PC-3 (cell line): ENCODE measurements at regions not wholly inside any gene's neighbourhood (a gene's known extent, or its start where the extent isn't known, plus 50 kb on each side); places are given as distances from the start of the nearest gene placed in this dataset.

Experiments
- ATAC-seq: fragments of 200-7000 bp; cut with Tn5 transposase; 2 replicates; pipeline ENCODE4 v1.9.1; 2020; ENCODE audit warnings: mild to moderate bottlenecking, moderate library complexity
- BruUV-seq: library from RNA; stranded (reverse); fragments of 400-500 nt; replicated peaks from 2 replicates; lab custom pipeline; 2021; lab: Mats Ljungman, UMichigan
- CTCF ChIA-PET: fragments of 300-600 bp; sonication (Branson Sonifier 250); formaldehyde crosslinking; loops from one replicate; lab custom pipeline; 2022; ENCODE audit warnings: antibody characterized with exemption; lab: Charles Lee
- POLR2A ChIA-PET: fragments of 300-600 bp; sonication (Branson Sonifier 250); formaldehyde crosslinking; loops from one replicate; lab custom pipeline; 2022; ENCODE audit warnings: antibody characterized with exemption; ENCODE audit not compliant: unreplicated experiment; lab: Charles Lee
- DNase-seq: peaks from one replicate; pipeline ENCODE4 v3.0.0-alpha.2; 2015
- H2AFZ ChIP-seq: fragments of 300-600 bp; sonication (generic); 2 replicates; pipeline ENCODE4 v1.6.0; 2016; ENCODE audit warnings: antibody characterized with exemption, low read length
- H3F3A ChIP-seq: fragments of 300-600 bp; sonication (generic); one replicate; pipeline ENCODE4 v1.6.0; 2017; ENCODE audit warnings: antibody characterized with exemption, low read length, control low read depth, mild to moderate bottlenecking; ENCODE audit not compliant: unreplicated experiment
- H3K27ac ChIP-seq: fragments of 300-600 bp; sonication (generic); 2 replicates; pipeline ENCODE4 v1.5.1; 2016; ENCODE audit warnings: mild to moderate bottlenecking, low read length
- H3K27me3 ChIP-seq: fragments of 300-600 bp; sonication (generic); 2 replicates; pipeline ENCODE4 v1.6.1; 2016; ENCODE audit warnings: low read length, mixed read lengths
- H3K36me3 ChIP-seq: fragments of 300-600 bp; sonication (generic); 2 replicates; pipeline ENCODE4 v1.6.1; 2016; ENCODE audit warnings: low read depth, mixed run types, low read length, mixed read lengths
- H3K4me1 ChIP-seq: fragments of 300-600 bp; sonication (generic); 2 replicates; pipeline ENCODE4 v1.5.1; 2016; ENCODE audit warnings: low read length; ENCODE audit not compliant: insufficient read depth
- H3K4me2 ChIP-seq: fragments of 300-600 bp; sonication (generic); 2 replicates; pipeline ENCODE4 v1.6.0; 2016; ENCODE audit warnings: low read length
- H3K4me3 ChIP-seq: fragments of 300-600 bp; sonication (generic); 2 replicates; pipeline ENCODE4 v1.5.1; 2016; ENCODE audit warnings: mild to moderate bottlenecking, low read length, mixed read lengths
- H3K79me2 ChIP-seq: fragments of 300-600 bp; sonication (generic); 2 replicates; pipeline ENCODE4 v1.6.1; 2017; ENCODE audit warnings: low read length, mixed read lengths
- H3K9ac ChIP-seq: fragments of 300-600 bp; sonication (generic); 2 replicates; pipeline ENCODE4 v1.6.0; 2016; ENCODE audit warnings: mild to moderate bottlenecking, low read length
- H3K9me2 ChIP-seq: fragments of 300-600 bp; sonication (generic); replicated peaks from 2 replicates; pipeline ENCODE4 v1.6.1; 2016; ENCODE audit warnings: mixed run types, low read length, mixed read lengths
- H3K9me3 ChIP-seq: fragments of 300-600 bp; sonication (generic); 2 replicates; pipeline ENCODE4 v1.6.1; 2016; ENCODE audit warnings: low read length, mixed read lengths
- H4K20me1 ChIP-seq: fragments of 300-600 bp; sonication (generic); 2 replicates; pipeline ENCODE4 v1.6.1; 2016; ENCODE audit warnings: low read length, mixed read lengths
- CTCF ChIP-seq: fragments of 300-600 bp; sonication (generic); conservative IDR thresholded peaks from 2 replicates; pipeline ENCODE4 v1.5.1; 2017; ENCODE audit warnings: antibody characterized with exemption, low read depth, mild to moderate bottlenecking, low read length
- EZH2 ChIP-seq: fragments of 300-600 bp; sonication (generic); IDR thresholded peaks from one replicate; pipeline ENCODE4 v1.6.1; 2017; ENCODE audit warnings: antibody characterized with exemption, mild to moderate bottlenecking, low read length; ENCODE audit not compliant: unreplicated experiment
- EZH2phosphoT487 ChIP-seq: fragments of 300-600 bp; sonication (generic); IDR thresholded peaks from 2 replicates; pipeline ENCODE4 v1.6.1; 2018; ENCODE audit warnings: mild to moderate bottlenecking, antibody characterized with exemption, low read length, borderline replicate concordance
- intact Hi-C: fragments of 100-400 bp; cut with micrococcal nuclease; formaldehyde crosslinking; loops from 2 replicates; pipeline ENCODE4 v1.9.0; 2023

DNA sequence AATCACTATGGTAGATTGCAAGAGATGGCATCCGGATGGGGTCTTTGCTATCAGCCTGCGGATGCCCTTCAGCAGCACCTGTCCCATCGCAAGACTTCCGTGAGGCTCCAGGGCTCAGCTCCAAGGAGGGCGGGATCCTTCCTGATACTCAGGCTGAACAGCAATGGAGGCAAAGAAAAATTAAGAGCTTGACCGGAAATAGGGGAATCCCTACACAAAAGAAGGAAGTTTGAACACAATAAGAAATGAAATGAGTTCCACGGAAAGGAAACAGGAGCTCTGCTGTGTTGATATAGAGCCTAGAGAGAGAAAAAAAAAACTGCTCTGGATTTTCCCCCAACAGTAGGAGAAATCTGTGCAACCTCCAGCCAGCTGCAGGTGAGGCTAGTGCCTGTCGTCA is 91.9 kb downstream of the ARL4C start:
- DNase-seq (no peak), ATAC-seq (no peak)
- no TSS peak for BruUV-seq
- Histone ChIP-seq H3K4me3 (no peak overlapping the region), H4K20me1 (no peaks in the 10 kb centered on the region), H3K9me2 (no peaks in the 10 kb centered on the region), H3K79me2 (no peaks in the 10 kb centered on the region), H3K4me2 (no peak overlapping the region), H3K9ac (no peak overlapping the region), H3K9me3 (no peaks in the 10 kb centered on the region), H3K27me3 (no peaks in the 10 kb centered on the region), H2AFZ (no peak overlapping the region), H3F3A (no peaks in the 10 kb centered on the region), H3K27ac (no peak overlapping the region), H3K36me3 (no peaks in the 10 kb centered on the region), H3K4me1 (0 out of 2 replicates have a peak, but pooled peaks cover 6% of the 10 kb centered on the region)
- POLR2A ChIA-PET, result interaction anchor here (0.5 kb wide), 1 partner anchor 36 kb away, joined by 3 read pairs; no protein-coding TSS in a partner anchor
- intact Hi-C loops, result loop anchor here (5.0 kb wide), 2 partner anchors 268 to 428 kb away; no protein-coding TSS in a partner anchor
- CTCF ChIA-PET, result no interaction called here
- TF ChIP-seq CTCF (no peak), EZH2phosphoT487 (no peak), EZH2 (no peak)

DNA sequence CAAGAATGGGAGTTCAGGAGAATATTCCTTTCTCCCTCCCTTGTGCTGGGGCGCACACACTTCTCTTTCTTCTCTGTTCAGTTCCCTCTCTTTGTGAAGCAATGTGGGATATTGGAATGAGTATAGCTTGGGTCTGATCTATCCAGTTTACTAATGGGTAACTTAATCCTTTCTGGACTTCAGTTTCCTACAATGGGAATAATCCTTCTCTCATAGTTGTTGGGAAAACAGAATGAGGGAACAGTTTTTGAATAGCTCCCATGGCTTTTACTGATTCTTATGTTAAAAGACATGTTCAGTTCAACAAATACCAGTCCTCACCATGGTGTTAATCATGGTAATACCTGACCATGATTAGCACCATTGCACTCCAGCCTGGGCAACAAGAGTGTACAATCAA is 93.1 kb downstream of the ARL4C start:
- no peaks in the 10 kb centered on the region for H3K36me3 ChIP-seq
- no peak for DNase-seq
- H3F3A ChIP-seq, result no peaks in the 10 kb centered on the region
- H2AFZ ChIP-seq, result no peak overlapping the region
- intact Hi-C loops, result no loop called here
- no peak overlapping the region for H3K4me3 ChIP-seq
- ATAC-seq, result no peak
- H3K79me2 ChIP-seq, result no peaks in the 10 kb centered on the region
- H3K4me2 ChIP-seq, result no peak overlapping the region
- no peaks in the 10 kb centered on the region for H4K20me1 ChIP-seq
- ChIA-PET CTCF (no interaction called here), POLR2A (interaction anchor here (0.6 kb wide), 1 partner anchor 1528 kb away, joined by 9 read pairs; no protein-coding TSS in a partner anchor)
- TF ChIP-seq EZH2, result no peak
- no peak for TF ChIP-seq CTCF
- TF ChIP-seq EZH2phosphoT487, result no peak
- no peaks in the 10 kb centered on the region for H3K9me2 ChIP-seq
- H3K9me3 ChIP-seq, result no peaks in the 10 kb centered on the region
- H3K9ac ChIP-seq, result no peak overlapping the region
- 0 out of 2 replicates have a peak, but pooled peaks cover 6% of the 10 kb centered on the region for H3K4me1 ChIP-seq
- H3K27ac ChIP-seq, result no peak overlapping the region
- no TSS peak for BruUV-seq
- no peaks in the 10 kb centered on the region for H3K27me3 ChIP-seq

GRCh38 chr2:234403074-234403473 is 93.8 kb downstream of the ARL4C start:
- no peaks in the 10 kb centered on the region for H4K20me1 ChIP-seq
- H3K4me2 ChIP-seq, result no peak overlapping the region
- no peak overlapping the region for H2AFZ ChIP-seq
- CTCF ChIA-PET, result no interaction called here
- ATAC-seq, result no peak
- BruUV-seq, result no TSS peak
- intact Hi-C loops, result no loop called here
- H3K4me3 ChIP-seq, result no peak overlapping the region
- no peaks in the 10 kb centered on the region for H3K79me2 ChIP-seq
- POLR2A ChIA-PET, result no interaction called here
- H3K9me2 ChIP-seq, result no peaks in the 10 kb centered on the region
- DNase-seq, result no peak
- no peak overlapping the region for H3K9ac ChIP-seq
- H3K27me3 ChIP-seq, result no peaks in the 10 kb centered on the region
- H3K9me3 ChIP-seq, result no peaks in the 10 kb centered on the region
- H3K27ac ChIP-seq, result no peak overlapping the region
- H3F3A ChIP-seq, result no peaks in the 10 kb centered on the region
- H3K36me3 ChIP-seq, result no peaks in the 10 kb centered on the region
- H3K4me1 ChIP-seq, result 0 out of 2 replicates have a peak, but pooled peaks cover 6% of the 10 kb centered on the region
- no peak for TF ChIP-seq EZH2phosphoT487
- no peak for TF ChIP-seq CTCF
- TF ChIP-seq EZH2, result no peak
